Body of pancreas (tissue), 4 donors: ENCODE measurements at regions not wholly inside any gene's neighbourhood (a gene's known extent, or its start where the extent isn't known, plus 50 kb on each side); places are given as distances from the start of the nearest gene placed in this dataset.

Experiments used
- ATAC-seq: fragments of 150-250 bp; one replicate; pipeline ENCODE4 v1.9.1; 2016
- DNase-seq, 4 donors: peaks; one replicate each; pipeline ENCODE4 v3.0.0-alpha.2; 2019
- H3K27ac ChIP-seq, 4 donors: fragments of 200-600 bp; sonication (generic); 1 replicate in 3 of 4; 2 replicates in 1 of 4; pipeline versions ENCODE4 v1.5.1 to v1.6.1; 2016 to 2019; ENCODE audit warnings: mild to moderate bottlenecking in 1 of 4, mixed read lengths in 1 of 4, moderate library complexity in 1 of 4
- H3K27me3 ChIP-seq, 2 donors: fragments of 200-600 bp; sonication (generic); one replicate each; pipeline ENCODE4 v1.6.0; 2016; ENCODE audit warnings: mild to moderate bottlenecking in 1 of 2
- H3K36me3 ChIP-seq, 2 donors: fragments of 200-600 bp; sonication (generic); replicated peaks in 1 of 2; 2 replicates each; pipeline ENCODE4 v1.5.1; 2016; ENCODE audit warnings: low read depth in 2 of 2; ENCODE audit not compliant: insufficient read depth in 1 of 2
- H3K4me1 ChIP-seq: fragments of 200-600 bp; sonication (generic); one replicate; pipeline ENCODE4 v1.6.0; 2016
- H3K4me3 ChIP-seq, 2 donors: fragments of 200-600 bp; sonication (generic); 1 replicate in 1 of 2; 2 replicates in 1 of 2; pipeline ENCODE4 v1.5.1; 2016 to 2019
- H3K9me3 ChIP-seq, 3 donors: fragments of 200-600 bp; sonication (generic); 1 replicate in 2 of 3; 2 replicates in 1 of 3; pipeline ENCODE4 v1.5.1; 2016
- POLR2A ChIP-seq, 3 donors: fragments of 450-650 bp; IDR thresholded peaks; one replicate each; pipeline ENCODE4 v1.6.1; 2016; ENCODE audit warnings: antibody characterized with exemption in 3 of 3, mild to moderate bottlenecking in 2 of 3
- WGBS, 2 donors: methylation state at CpG; one replicate each; pipeline ENCODE4 v1.1.5; 2017; 5-methylcytosine and 5-hydroxymethylcytosine counted together
- intact Hi-C: fragments of 100-400 bp; cut with DNase I; formaldehyde crosslinking; loops from one replicate; pipeline ENCODE4 v1.15.1; 2023
- TF ChIP-seq, protein P1 (sequence below), 7 experiments: fragments of 450-650 bp in 4 of 7; fragments of 200-600 bp in 3 of 7; sonication (generic) in 3 of 7; IDR thresholded peaks; one replicate each; pipeline ENCODE4 v1.5.1; 2016 to 2019; ENCODE audit warnings: antibody characterized with exemption in 7 of 7

DNA sequence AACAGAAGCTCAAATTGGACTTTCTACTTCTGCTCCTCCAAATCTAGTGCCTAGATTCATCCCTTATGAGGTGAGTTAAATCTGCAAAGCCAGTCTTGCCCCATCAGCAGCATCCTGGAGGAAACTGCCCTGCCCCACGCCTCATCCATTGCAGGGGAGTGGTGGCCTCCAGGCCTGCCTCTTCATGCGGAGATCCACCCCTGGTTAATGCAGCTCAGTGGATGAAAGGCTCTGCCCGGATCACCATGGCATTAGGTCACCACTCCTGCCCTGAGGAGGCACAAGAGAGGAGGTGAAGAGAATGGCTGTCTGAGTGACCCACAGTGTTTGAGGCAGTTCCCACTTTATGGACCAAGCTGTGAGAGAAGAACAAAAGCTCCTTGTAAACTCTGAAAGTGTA, 218.1 kb downstream of the C12orf75 start:
- no peak for DNase-seq
- Histone ChIP-seq H3K27me3 (no peaks in the 10 kb centered on the region), H3K36me3 (no peaks in the 10 kb centered on the region), H3K4me3 (no peak overlapping the region), H3K4me1 (no peaks in the 10 kb centered on the region), H3K27ac (no peak overlapping the region), H3K9me3 (no peaks in the 10 kb centered on the region)
- TF ChIP-seq, protein P1, sequence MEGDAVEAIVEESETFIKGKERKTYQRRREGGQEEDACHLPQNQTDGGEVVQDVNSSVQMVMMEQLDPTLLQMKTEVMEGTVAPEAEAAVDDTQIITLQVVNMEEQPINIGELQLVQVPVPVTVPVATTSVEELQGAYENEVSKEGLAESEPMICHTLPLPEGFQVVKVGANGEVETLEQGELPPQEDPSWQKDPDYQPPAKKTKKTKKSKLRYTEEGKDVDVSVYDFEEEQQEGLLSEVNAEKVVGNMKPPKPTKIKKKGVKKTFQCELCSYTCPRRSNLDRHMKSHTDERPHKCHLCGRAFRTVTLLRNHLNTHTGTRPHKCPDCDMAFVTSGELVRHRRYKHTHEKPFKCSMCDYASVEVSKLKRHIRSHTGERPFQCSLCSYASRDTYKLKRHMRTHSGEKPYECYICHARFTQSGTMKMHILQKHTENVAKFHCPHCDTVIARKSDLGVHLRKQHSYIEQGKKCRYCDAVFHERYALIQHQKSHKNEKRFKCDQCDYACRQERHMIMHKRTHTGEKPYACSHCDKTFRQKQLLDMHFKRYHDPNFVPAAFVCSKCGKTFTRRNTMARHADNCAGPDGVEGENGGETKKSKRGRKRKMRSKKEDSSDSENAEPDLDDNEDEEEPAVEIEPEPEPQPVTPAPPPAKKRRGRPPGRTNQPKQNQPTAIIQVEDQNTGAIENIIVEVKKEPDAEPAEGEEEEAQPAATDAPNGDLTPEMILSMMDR (IDR thresholded peaks at IDR 0.05) = no peak
- TF ChIP-seq POLR2A (IDR thresholded peaks at IDR 0.05) = no peak
- 61 to 67% methylated on average over 1 to 3 of the region's 3 CpGs for WGBS, 2 donors
- intact Hi-C loops = no loop called here
- ATAC-seq = no peak

DNA sequence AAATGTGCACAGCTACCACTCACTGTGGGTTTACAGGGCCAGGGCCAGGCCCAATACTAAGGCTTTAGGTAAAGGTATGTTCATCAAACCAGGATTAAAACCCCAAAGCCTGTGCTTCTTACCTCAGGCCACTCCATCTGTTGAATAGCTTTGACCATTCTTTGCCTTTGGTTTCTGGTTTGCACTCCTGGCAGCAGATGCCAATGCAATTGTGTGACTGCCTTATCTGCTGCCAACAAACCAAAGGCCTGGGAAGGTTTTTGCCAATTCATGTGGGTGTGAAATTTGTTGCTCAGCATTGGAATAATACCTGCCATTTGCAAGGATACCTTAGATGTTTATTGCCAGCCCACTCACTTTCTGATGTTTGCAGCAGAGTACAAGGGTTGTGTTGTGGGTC, 221.6 kb downstream of the C12orf75 start:
- Histone ChIP-seq H3K4me1 (peaks cover 6% of the 10 kb centered on the region), H3K27ac (no peak overlapping the region), H3K4me3 (no peak overlapping the region), H3K27me3 (no peaks in the 10 kb centered on the region), H3K36me3 (no peaks in the 10 kb centered on the region), H3K9me3 (no peaks in the 10 kb centered on the region)
- ATAC-seq (no peak), DNase-seq (no peak)
- intact Hi-C loops = no loop called here
- TF ChIP-seq, protein P1 (IDR thresholded peaks at IDR 0.05) = no peak
- TF ChIP-seq POLR2A (IDR thresholded peaks at IDR 0.05) = no peak

DNA sequence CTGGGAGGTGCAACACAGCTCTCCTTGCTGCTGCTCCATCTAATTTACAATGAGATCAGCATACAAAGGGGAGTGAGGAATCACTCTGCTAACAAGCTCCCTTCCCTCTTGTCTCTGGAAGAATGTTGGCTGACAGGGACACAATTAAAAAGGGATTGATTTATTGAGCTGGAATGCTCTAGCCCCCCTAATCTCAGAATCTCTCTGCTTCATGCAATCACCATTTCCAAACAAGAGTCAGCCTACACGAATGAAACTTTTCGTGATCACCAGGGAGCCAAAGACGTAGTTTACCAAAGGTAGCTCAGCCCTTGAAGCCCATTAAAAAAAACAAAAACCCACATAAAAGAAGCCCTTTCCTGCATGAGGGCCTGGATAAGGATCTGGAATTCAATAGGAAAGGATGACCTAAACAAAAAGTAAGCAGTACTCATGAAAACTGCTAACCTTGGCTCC, 223.8 kb downstream of the C12orf75 start:
- Histone ChIP-seq H3K9me3 (no peaks in the 10 kb centered on the region), H3K27ac (no peak overlapping the region), H3K4me1 (peaks cover 6% of the 10 kb centered on the region), H3K36me3 (no peaks in the 10 kb centered on the region), H3K4me3 (no peak overlapping the region), H3K27me3 (no peaks in the 10 kb centered on the region)
- 61 to 65% methylated on average over 3 of the region's 3 CpGs for WGBS, 2 donors
- ATAC-seq (no peak), DNase-seq (no peak)
- intact Hi-C loops = no loop called here
- TF ChIP-seq, protein P1 (IDR thresholded peaks at IDR 0.05) = no peak
- no peak for TF ChIP-seq POLR2A (IDR thresholded peaks at IDR 0.05)

DNA sequence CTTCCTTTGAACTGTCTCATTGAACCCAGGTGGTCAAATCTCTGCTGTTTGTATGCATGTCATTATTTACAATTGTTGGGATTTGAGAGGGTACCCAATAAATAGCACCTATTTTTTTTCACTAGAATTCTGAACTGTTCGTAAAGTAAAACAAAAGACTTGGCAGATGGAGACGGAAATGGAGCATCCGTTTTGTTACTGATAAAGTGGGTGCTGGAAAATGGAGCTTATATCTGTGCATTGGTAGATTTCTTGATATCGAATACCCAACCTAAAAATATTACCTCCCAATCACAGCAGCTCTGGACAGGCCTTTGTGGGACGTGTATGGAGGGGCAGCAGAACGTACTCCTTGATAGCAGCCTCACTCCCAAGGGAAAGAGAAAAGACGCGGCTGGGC, 224.4 kb downstream of the C12orf75 start:
- Histone ChIP-seq H3K9me3 (no peaks in the 10 kb centered on the region), H3K36me3 (no peaks in the 10 kb centered on the region), H3K4me3 (no peak overlapping the region), H3K27me3 (no peaks in the 10 kb centered on the region), H3K27ac (no peak overlapping the region), H3K4me1 (peaks cover 6% of the 10 kb centered on the region)
- WGBS, 2 donors = 57 to 60% methylated on average over 8 of the region's 8 CpGs
- DNase-seq (no peak), ATAC-seq (no peak)
- intact Hi-C loops = no loop called here
- TF ChIP-seq, protein P1 (IDR thresholded peaks at IDR 0.05) = no peak
- no peak for TF ChIP-seq POLR2A (IDR thresholded peaks at IDR 0.05)

DNA sequence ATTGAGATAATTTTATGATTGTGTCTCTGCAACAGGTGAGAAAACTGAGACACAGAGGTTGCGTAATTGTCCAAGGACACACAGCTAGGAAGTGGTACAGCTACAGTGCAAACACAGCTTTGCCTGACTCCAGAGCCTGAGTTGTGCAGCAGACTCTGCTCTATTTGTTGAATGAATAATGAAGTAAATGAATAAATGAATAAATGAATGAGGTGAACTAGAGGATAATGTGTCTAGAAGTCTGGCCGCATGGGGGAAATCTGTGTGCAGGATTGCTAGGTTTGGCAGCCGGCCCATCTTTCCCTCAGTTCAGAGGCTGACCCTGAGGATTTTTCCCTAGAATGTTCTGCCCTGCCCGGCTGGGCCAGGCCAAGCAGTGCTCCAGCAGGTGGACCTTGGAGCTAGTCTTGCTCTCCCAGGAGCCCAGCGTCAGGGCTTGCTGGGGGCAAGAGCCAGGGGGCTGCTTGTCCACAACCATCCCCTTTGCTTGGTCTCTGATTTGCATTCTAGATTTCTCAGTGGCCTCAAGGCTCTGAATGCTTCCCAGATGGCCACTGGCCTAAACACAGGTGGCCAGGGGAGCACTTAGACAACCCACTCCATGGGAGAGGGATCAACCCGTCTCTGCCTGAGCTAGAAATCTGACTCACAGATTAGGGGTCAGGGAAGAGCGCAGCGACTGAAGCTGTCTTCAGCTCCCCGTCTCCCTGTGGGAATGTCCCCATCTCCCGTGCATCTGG, 225.2 kb downstream of the C12orf75 start:
- Histone ChIP-seq H3K27ac (no peak overlapping the region), H3K27me3 (no peaks in the 10 kb centered on the region), H3K9me3 (no peaks in the 10 kb centered on the region), H3K4me1 (peaks cover 6% of the 10 kb centered on the region), H3K36me3 (no peaks in the 10 kb centered on the region), H3K4me3 (no peak overlapping the region)
- ATAC-seq (peak; percentile 52), DNase-seq (peak; percentile 16 to 44 (median 38))
- WGBS, 2 donors = 59 to 61% methylated on average over 10 of the region's 10 CpGs
- intact Hi-C loops = no loop called here
- no peak for TF ChIP-seq POLR2A (IDR thresholded peaks at IDR 0.05)
- TF ChIP-seq, protein P1 (IDR thresholded peaks at IDR 0.05) = no peak
